A673 (cell line): ENCODE measurements at regions not wholly inside any gene's neighbourhood (a gene's known extent, or its start where the extent isn't known, plus 50 kb on each side); places are given as distances from the start of the nearest gene placed in this dataset.

Experiments used
- EZH2 ChIP-seq: fragments of 200-600 bp; sonication (generic); IDR thresholded peaks from 2 replicates; pipeline ENCODE4 v1.6.1; 2017; ENCODE audit warnings: borderline replicate concordance, low read depth, mild to moderate bottlenecking, mixed read lengths, antibody characterized with exemption, low read length; ENCODE audit not compliant: poor library complexity, severe bottlenecking
- TF ChIP-seq, protein P1 (sequence below): fragments of 300-800, 200-600 bp; sonication (generic); conservative IDR thresholded peaks from 2 replicates; pipeline ENCODE4 v1.5.1; 2017; ENCODE audit warnings: low read depth, mild to moderate bottlenecking, antibody characterized with exemption, low read length, moderate library complexity, mixed read lengths

DNA sequence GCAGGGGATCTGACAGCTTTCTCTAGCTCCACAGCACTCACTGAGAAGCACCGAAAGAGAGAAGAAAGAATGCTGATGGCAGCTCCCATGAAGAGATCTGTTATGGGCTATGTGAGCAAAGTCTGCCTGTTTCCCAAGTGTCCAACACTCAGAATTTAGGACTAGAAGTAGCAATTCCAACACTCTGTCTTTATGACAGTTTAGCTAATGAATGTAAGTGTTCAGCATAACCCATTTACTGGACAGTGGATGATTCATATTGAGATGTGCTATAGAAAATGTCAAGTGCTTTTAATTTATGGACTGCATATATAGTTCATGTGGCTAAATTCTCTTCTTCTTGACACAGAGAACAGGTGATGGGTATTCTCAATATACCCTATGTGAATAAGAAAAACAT lies 683.1 kb upstream of the ZNF608 start:
- TF ChIP-seq, protein P1, sequence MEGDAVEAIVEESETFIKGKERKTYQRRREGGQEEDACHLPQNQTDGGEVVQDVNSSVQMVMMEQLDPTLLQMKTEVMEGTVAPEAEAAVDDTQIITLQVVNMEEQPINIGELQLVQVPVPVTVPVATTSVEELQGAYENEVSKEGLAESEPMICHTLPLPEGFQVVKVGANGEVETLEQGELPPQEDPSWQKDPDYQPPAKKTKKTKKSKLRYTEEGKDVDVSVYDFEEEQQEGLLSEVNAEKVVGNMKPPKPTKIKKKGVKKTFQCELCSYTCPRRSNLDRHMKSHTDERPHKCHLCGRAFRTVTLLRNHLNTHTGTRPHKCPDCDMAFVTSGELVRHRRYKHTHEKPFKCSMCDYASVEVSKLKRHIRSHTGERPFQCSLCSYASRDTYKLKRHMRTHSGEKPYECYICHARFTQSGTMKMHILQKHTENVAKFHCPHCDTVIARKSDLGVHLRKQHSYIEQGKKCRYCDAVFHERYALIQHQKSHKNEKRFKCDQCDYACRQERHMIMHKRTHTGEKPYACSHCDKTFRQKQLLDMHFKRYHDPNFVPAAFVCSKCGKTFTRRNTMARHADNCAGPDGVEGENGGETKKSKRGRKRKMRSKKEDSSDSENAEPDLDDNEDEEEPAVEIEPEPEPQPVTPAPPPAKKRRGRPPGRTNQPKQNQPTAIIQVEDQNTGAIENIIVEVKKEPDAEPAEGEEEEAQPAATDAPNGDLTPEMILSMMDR: no peak
- no peak for TF ChIP-seq EZH2
